ENCODE measurements at regions not wholly inside any gene's neighbourhood (a gene's known extent, or its start where the extent isn't known, plus 50 kb on each side); places are given as distances from the start of the nearest gene placed in this dataset.

DNA sequence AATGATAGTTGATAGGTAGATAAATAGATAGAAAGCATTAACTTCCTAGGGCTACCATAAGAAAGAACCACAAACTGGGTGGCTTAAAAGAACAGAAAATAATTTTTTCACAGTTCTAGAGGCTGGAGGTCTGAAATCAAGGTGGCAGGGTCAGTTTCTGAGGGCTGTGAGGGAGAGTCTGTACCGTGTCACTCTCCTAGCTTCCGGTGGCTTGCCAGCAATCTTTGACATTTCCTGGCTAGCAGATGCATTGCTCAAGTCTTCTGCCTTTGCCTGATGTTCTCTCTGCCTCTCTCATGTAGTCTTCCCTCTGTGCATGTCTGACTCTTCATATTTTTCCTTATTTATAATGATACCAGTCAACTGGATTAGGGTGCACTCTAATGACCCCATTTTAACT is 1132.7 kb downstream of the CDH9 start:
- Mint-ChIP-seq H3K36me3 (no peaks in the 10 kb centered on the region), H3K9me3 (peaks cover 5% of the 10 kb centered on the region), H3K4me1 (no peaks in the 10 kb centered on the region), H3K27ac (no peak overlapping the region), H3K27me3 (no peaks in the 10 kb centered on the region), H3K4me3 (no peak overlapping the region)
- ATAC-seq (ENCODE audit: low read depth) (no peak), DNase-seq (no peak)
- POLR2A ChIA-PET = no interaction called here

DNA sequence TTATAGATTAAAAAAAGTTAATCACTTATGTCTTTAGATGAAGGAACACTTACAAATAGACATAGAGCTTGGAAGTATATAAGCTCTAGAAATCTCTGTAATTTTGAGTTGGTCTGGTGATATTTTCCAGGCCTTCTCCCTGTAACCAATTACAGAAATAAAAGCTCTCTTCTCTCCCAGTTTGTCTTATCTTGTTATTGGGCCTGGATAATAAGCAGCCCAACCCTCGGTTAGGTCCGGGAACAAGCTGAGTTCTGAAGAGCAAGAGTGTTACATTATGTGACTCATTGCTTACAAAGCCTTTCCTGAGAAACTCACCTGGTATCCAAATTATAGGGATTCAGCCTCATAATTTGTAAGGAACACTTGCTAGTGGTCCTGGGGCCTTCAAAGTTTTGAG is 1146.2 kb downstream of the CDH9 start:
- POLR2A ChIA-PET = no interaction called here
- Mint-ChIP-seq H3K36me3 (no peaks in the 10 kb centered on the region), H3K27me3 (no peaks in the 10 kb centered on the region), H3K4me1 (no peaks in the 10 kb centered on the region), H3K9me3 (peaks cover 9% of the 10 kb centered on the region), H3K27ac (no peak overlapping the region), H3K4me3 (no peak overlapping the region)
- DNase-seq = no peak
- ATAC-seq (ENCODE audit: low read depth) = no peak

DNA sequence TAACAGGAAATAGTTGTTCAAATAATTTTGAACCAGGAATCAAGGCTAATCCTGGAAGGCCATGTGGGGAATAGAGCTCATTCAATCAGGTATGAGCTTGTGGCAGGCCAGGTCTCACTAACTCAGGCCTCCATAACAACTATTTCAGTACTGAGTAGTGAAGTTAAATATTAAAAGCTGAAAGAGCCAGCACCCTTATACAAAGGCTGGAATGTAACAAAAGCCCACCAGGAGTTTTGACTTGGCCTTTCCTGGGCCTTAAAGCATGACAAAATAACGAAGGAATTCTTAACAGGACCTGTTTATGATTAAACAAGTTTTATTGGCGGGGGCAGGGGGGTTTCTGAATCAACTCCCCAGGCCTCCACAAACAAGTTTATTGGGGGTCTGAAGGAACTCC is 1146.7 kb downstream of the CDH9 start:
- no peak overlapping the region for H3K27ac Mint-ChIP-seq
- POLR2A ChIA-PET = no interaction called here
- no peak for DNase-seq
- H3K27me3 Mint-ChIP-seq = no peaks in the 10 kb centered on the region
- no peak for ATAC-seq (ENCODE audit: low read depth)
- no peaks in the 10 kb centered on the region for H3K36me3 Mint-ChIP-seq
- H3K4me1 Mint-ChIP-seq = no peaks in the 10 kb centered on the region
- H3K4me3 Mint-ChIP-seq = no peak overlapping the region
- H3K9me3 Mint-ChIP-seq = peaks cover 9% of the 10 kb centered on the region

DNA sequence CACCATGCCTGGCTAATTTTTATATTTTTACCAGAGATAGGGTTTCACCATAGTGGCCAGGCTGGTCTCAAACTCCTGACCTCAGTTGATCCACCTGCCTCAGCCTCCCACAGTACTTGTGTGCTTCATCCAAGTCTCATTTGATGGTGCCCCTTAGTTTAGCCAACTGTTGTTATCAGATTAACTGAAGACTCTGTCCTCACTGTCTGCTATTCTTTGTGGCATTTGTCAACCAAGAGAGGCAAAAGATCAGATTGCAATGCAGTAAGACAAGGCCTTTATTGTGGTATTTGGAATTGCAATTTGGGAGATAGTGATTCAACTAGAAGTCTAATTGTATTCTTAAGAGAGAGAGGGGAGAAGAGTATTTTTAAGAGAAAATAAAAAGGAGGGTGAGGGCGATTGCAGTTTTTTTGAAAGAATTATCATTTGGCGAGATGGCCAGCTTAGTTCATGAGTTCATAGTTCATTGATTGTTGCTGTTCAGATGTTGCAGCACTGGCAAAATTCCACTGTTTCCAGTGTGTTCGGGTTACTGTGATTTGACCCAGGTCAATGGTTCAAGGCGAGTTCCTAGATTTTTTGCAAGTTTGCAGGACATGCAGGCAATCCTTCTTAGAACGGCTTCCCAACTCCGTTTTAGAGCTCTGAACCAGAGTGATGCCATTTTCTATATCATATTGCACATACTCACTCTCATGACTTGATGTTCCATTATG is 1156.9 kb downstream of the CDH9 start:
- Mint-ChIP-seq H3K4me1 (no peaks in the 10 kb centered on the region), H3K9me3 (peaks cover 5% of the 10 kb centered on the region)

DNA sequence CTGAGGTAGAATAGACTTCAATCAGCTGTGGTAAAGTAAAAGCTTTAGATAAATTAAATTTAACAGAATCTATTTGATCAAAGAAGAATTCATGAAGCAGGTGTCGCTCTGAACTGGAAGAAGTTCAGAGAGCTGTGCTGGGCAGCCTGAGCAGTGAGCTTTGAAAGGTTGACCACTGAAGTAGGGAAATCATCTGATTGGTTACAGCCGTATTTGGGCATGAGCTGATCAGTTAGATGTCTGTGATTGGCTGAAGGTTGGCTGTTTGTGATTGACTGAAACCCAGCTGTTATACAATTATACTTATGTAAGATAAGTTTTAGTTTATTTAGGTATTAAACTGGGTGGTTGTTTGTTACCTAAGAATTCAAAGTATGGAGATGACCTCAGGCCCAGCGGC is 1174.6 kb downstream of the CDH9 start:
- Mint-ChIP-seq H3K27ac (no peak overlapping the region), H3K4me3 (no peak overlapping the region), H3K4me1 (no peaks in the 10 kb centered on the region), H3K27me3 (no peaks in the 10 kb centered on the region), H3K36me3 (no peaks in the 10 kb centered on the region), H3K9me3 (peaks cover 11% of the 10 kb centered on the region)
- DNase-seq (no peak), ATAC-seq (ENCODE audit: low read depth) (no peak)
- POLR2A ChIA-PET = no interaction called here

More for the DNA sequence above, 1156.9 kb downstream of the CDH9 start:
- POLR2A ChIA-PET = no interaction called here
- Mint-ChIP-seq H3K4me3 (no peak overlapping the region), H3K27me3 (no peaks in the 10 kb centered on the region), H3K36me3 (no peaks in the 10 kb centered on the region), H3K27ac (no peak overlapping the region)
- no peak for ATAC-seq (ENCODE audit: low read depth)
- no peak for DNase-seq

DNA sequence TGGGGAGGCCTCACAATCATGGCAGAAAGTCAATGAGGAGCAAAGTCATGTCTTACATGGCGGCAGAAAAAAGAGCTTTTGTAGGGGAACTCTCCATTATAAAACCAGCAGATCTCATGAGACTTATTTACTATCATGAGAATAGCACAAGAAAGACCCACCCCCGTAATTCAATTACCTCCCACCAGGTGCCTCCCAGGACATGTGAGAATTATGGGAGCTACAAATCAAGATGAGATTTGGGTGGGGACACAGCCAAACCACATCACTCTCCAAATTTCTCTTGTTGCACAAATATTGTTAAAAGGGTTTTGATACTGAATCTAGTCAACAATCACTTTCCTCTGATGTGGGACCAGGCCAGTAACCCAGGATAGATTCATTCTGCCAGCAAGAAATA is 1176.1 kb downstream of the CDH9 start:
- no peak for DNase-seq
- Mint-ChIP-seq H3K27me3 (no peaks in the 10 kb centered on the region), H3K9me3 (peaks cover 15% of the 10 kb centered on the region), H3K36me3 (no peaks in the 10 kb centered on the region), H3K27ac (no peak overlapping the region), H3K4me3 (no peak overlapping the region), H3K4me1 (no peaks in the 10 kb centered on the region)
- ATAC-seq (ENCODE audit: low read depth) = no peak
- POLR2A ChIA-PET = no interaction called here

DNA sequence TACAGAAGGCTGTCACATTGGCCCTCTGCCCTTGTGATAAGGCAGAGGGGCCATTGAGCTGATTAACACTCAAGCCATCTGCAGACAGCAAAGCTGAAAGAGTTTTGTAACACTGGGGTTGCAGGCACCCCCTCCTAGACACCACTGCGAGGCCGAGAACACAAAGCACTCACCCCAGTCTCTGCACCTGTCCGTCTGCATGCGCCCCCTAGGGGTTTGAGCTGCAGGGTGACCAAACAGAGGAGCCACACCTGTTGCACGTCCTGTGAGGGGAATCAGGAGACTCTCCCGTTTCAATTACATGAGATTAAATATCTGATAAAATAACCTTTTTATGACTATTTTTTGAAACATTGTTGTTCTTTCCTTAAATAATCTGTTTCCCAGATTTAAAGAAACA is 1180.4 kb downstream of the CDH9 start:
- POLR2A ChIA-PET = no interaction called here
- no peak for DNase-seq
- peaks cover 14% of the 10 kb centered on the region for H3K9me3 Mint-ChIP-seq

DNA sequence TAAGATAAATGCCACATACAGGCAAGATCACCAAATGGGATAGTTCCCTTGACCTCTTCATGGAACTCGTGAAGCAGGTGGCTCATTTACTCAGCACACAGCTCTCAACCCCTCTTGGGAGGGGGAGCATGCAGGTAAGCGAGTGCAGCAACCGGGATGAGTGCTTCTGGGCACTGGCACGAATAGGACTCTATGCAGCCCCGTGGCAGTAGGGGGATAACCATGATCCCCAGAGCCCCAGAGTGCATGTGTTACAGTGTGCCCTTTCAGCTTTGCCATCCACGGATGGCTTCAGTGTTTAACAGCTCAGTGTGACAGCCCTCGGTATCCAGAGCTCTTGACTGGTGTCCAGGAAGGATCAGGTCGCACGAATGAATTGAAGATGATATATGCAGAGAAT is 1187.1 kb downstream of the CDH9 start:
- no peaks in the 10 kb centered on the region for H3K9me3 Mint-ChIP-seq
- no peaks in the 10 kb centered on the region for H3K4me1 Mint-ChIP-seq
- ATAC-seq (ENCODE audit: low read depth) (no peak), DNase-seq (no peak)
- POLR2A ChIA-PET = no interaction called here
- H3K27ac Mint-ChIP-seq = no peak overlapping the region
- H3K4me3 Mint-ChIP-seq = no peak overlapping the region
- H3K27me3 Mint-ChIP-seq = no peaks in the 10 kb centered on the region
- no peaks in the 10 kb centered on the region for H3K36me3 Mint-ChIP-seq

More for the DNA sequence above, 1180.4 kb downstream of the CDH9 start:
- no peak overlapping the region for H3K4me3 Mint-ChIP-seq
- H3K4me1 Mint-ChIP-seq = no peaks in the 10 kb centered on the region
- no peaks in the 10 kb centered on the region for H3K36me3 Mint-ChIP-seq
- no peaks in the 10 kb centered on the region for H3K27me3 Mint-ChIP-seq
- ATAC-seq (ENCODE audit: low read depth) = no peak
- H3K27ac Mint-ChIP-seq = no peak overlapping the region

DNA sequence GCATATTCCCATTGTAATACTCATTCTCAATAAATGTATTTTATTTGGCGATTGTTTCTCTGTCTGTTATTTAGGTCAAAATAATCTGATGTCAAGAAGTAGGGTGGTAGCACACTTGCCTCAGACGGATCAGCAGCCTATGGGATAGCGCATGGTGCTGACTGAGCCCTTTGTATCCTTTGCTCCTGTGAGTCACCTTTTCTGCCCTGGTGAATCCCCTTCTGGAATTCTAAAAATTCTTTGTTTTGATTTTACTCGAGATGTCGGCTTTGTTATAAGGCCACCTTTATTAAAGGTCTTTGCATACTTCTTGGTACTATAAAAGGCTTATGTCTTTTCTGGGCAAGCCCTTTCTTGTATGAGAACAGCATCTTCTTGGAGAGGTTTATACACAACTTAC is 1187.8 kb downstream of the CDH9 start:
- H3K4me3 Mint-ChIP-seq = no peak overlapping the region
- no peak for DNase-seq
- H3K4me1 Mint-ChIP-seq = no peaks in the 10 kb centered on the region
- POLR2A ChIA-PET = no interaction called here
- no peaks in the 10 kb centered on the region for H3K27me3 Mint-ChIP-seq
- no peak for ATAC-seq (ENCODE audit: low read depth)
- no peak overlapping the region for H3K27ac Mint-ChIP-seq
- no peaks in the 10 kb centered on the region for H3K36me3 Mint-ChIP-seq
- no peaks in the 10 kb centered on the region for H3K9me3 Mint-ChIP-seq

DNA sequence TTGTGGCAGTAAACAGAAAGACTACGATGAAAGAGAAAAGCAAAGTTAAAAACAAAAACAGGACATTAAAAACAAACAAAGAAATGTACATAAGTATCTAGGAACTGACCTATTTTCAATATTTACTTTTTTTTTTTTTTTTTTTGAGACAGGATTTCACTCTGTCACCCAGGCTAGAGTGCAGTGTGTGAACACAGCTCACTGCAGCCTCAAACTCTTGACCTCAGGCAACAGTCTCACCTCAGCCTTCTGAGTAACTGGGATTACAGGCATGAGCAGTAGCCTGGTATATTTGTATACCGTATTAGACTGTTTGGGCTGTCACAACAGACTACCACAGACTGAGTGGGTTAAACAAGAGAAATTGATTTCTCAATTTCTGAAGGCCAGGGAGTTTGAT is 1189.1 kb downstream of the CDH9 start:
- H3K36me3 Mint-ChIP-seq = no peaks in the 10 kb centered on the region
- no peaks in the 10 kb centered on the region for H3K4me1 Mint-ChIP-seq
- H3K9me3 Mint-ChIP-seq = no peaks in the 10 kb centered on the region
- H3K27me3 Mint-ChIP-seq = no peaks in the 10 kb centered on the region
- no peak for ATAC-seq (ENCODE audit: low read depth)
- POLR2A ChIA-PET = no interaction called here
- H3K4me3 Mint-ChIP-seq = no peak overlapping the region
- no peak overlapping the region for H3K27ac Mint-ChIP-seq
- DNase-seq = no peak

DNA sequence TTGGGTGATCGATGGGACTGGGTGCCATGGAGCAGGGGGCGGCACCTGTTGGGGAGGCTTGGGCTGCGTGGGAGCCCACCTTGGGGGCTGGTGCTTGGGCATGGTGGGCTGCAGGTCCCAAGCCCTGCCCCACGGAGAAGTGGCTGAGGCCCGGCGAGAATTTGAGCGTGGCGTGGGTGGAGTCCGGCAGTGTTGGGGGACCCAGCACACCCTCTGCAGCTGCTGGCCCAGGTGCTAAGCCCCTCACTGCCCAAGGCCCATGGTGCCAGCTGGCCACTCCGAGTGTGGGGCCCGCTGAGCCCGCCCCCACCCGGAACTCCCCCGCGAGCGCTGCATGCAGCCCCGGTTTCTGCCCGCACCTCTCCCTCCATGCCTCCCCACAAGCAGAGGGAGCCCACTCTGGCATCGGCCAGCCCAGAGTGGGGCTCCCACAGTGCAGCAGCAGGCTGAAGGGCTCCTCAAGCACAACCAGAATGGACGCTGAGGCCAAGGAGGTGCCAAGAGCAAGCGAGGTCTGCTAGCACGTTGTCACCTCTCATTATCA is 1178.6 kb upstream of the CDH10 start:
- H3K4me3 Mint-ChIP-seq = no peak overlapping the region
- no peak overlapping the region for H3K27ac Mint-ChIP-seq
- no peaks in the 10 kb centered on the region for H3K36me3 Mint-ChIP-seq
- no peak for DNase-seq
- no peaks in the 10 kb centered on the region for H3K27me3 Mint-ChIP-seq
- POLR2A ChIA-PET = no interaction called here
- ATAC-seq (ENCODE audit: low read depth) = no peak
- no peaks in the 10 kb centered on the region for H3K4me1 Mint-ChIP-seq
- peaks cover 2% of the 10 kb centered on the region for H3K9me3 Mint-ChIP-seq
